Left lobe of liver (tissue), 2 donors: ENCODE measurements at regions not wholly inside any gene's neighbourhood (a gene's known extent, or its start where the extent isn't known, plus 50 kb on each side); places are given as distances from the start of the nearest gene placed in this dataset.

Source experiments
- ATAC-seq: fragments of 200-7000 bp; cut with Tn5 transposase; one replicate; pipeline ENCODE4 v1.9.1; 2020; ENCODE audit warnings: mild to moderate bottlenecking, moderate library complexity
- DNase-seq: peaks from one replicate; pipeline ENCODE4 v3.0.0-alpha.2; 2020; ENCODE audit warnings: low spot score
- donor health status: DM: no; HTN: no; CAD: no; lungs with moderate emphysema.
- donor health status: DM: no; HTN: yes; CAD: no.

- DNase-seq (no peak), ATAC-seq (no peak)
These were observed 127.0 kb downstream of the MCHR2 start for GRCh38 chr6:99867026-99867425.

- ATAC-seq = peak; percentile 97
These were observed 125.8 kb downstream of the MCHR2 start for GRCh38 chr6:99868074-99868702.

More at GRCh38 chr6:99868074-99868702, 125.8 kb downstream of the MCHR2 start:
- DNase-seq = peak; percentile 72
